Stomach (tissue), 8 donors: ENCODE measurements at regions not wholly inside any gene's neighbourhood (a gene's known extent, or its start where the extent isn't known, plus 50 kb on each side); places are given as distances from the start of the nearest gene placed in this dataset.

ENCODE experiments used
- DNase-seq, 2 donors: peaks; one replicate each; pipeline versions ENCODE4 v3.0.0 to v3.0.0-alpha.2; 2013 to 2019
- H3K27ac ChIP-seq, 5 donors: fragments of 200-600 bp in 4 of 5; sonication (generic) in 4 of 5; one replicate each; pipeline ENCODE4 v1.5.1; 2013 to 2019; ENCODE audit warnings: mild to moderate bottlenecking in 1 of 5, moderate library complexity in 1 of 5
- H3K27me3 ChIP-seq, 3 donors: fragments of 200-600 bp; sonication (generic); one replicate each; pipeline ENCODE4 v1.5.1; 2017 to 2019; ENCODE audit warnings: mixed run types in 1 of 3
- H3K36me3 ChIP-seq, 4 donors: fragments of 200-600 bp; sonication (generic); 1 replicate in 3 of 4; 2 replicates in 1 of 4; pipeline ENCODE4 v1.5.1; 2016 to 2019
- H3K4me1 ChIP-seq, 4 donors: fragments of 200-600 bp; sonication (generic); one replicate each; pipeline ENCODE4 v1.5.1; 2016 to 2019
- H3K4me3 ChIP-seq, 4 donors: fragments of 200-600 bp; sonication (generic) in 3 of 4; one replicate each; pipeline ENCODE4 v1.5.1; 2016 to 2019; ENCODE audit warnings: mild to moderate bottlenecking in 1 of 4
- H3K9me3 ChIP-seq, 4 donors: fragments of 200-600 bp; sonication (generic); one replicate each; pipeline ENCODE4 v1.5.1; 2016 to 2019
- CTCF ChIP-seq, 7 experiments: fragments of 450-650 bp in 4 of 7; fragments of 200-600 bp in 3 of 7; sonication (generic) in 3 of 7; IDR thresholded peaks; one replicate each; pipeline ENCODE4 v1.5.1; 2016 to 2019; ENCODE audit warnings: antibody characterized with exemption in 7 of 7, control low read depth in 2 of 7, mild to moderate bottlenecking in 1 of 7
- EP300 ChIP-seq: sonication (generic); formaldehyde crosslinking; IDR thresholded peaks from one replicate; pipeline ENCODE4 v1.6.1; 2017; ENCODE audit warnings: antibody characterized with exemption
- POLR2A ChIP-seq, 4 donors: fragments of 450-650 bp; IDR thresholded peaks; one replicate each; pipeline ENCODE4 v1.6.1; 2016; ENCODE audit warnings: antibody characterized with exemption in 4 of 4, control low read depth in 2 of 4, mild to moderate bottlenecking in 1 of 4, moderate library complexity in 1 of 4
- POLR2AphosphoS5 ChIP-seq, 3 donors: sonication (generic); formaldehyde crosslinking; IDR thresholded peaks; one replicate each; pipeline ENCODE4 v1.6.1; 2016; ENCODE audit warnings: antibody characterized with exemption in 3 of 3
- WGBS, 5 donors: extraction: QIAGEN DNeasy Blood & Tissue Kit in 3 of 5; methylation state at CpG; one replicate each; pipeline versions ENCODE4 v1.1.5 to v1.1.7; 2013 to 2018; 5-methylcytosine and 5-hydroxymethylcytosine counted together
- intact Hi-C: fragments of 100-400 bp; cut with DNase I; formaldehyde crosslinking; loops from one replicate; pipeline ENCODE4 v1.15.1; 2023; ENCODE audit warnings: low total_unique reads
- donor health status: healthy with polysubstance abuse.
- donor health status: Bipolar disorder and iron deficiency.
- donor health status: healthy.

GRCh38 chr3:168157099-168157700 lies 61.5 kb upstream of the GOLIM4 start:
- DNase-seq: no peak
- H3K27me3 ChIP-seq: no peaks in the 10 kb centered on the region
- peaks cover 0 to 10% (median 9%) of the 10 kb centered on the region in 4 donors for H3K9me3 ChIP-seq
- no peak overlapping the region for H3K27ac ChIP-seq
- H3K4me3 ChIP-seq: no peak overlapping the region
- TF ChIP-seq POLR2AphosphoS5 (IDR thresholded peaks at IDR 0.05) (no peak), POLR2A (IDR thresholded peaks at IDR 0.05) (no peak), EP300 (no peak), CTCF (IDR thresholded peaks at IDR 0.05) (no peak)
- H3K36me3 ChIP-seq: no peaks in the 10 kb centered on the region
- peaks cover 0 to 10% (median 0%) of the 10 kb centered on the region in 4 donors for H3K4me1 ChIP-seq
- intact Hi-C loops: loop anchor here (10.0 kb wide), 1 partner anchor 52 kb away; no protein-coding TSS in a partner anchor
- 64 to 87% (median 70%) methylated on average over 2 of the region's 2 CpGs for WGBS, 5 donors

GRCh38 chr3:168156479-168156878 lies 60.8 kb upstream of the GOLIM4 start:
- 69 to 76% (median 71%) methylated on average over 6 of the region's 6 CpGs for WGBS, 5 donors
- peaks cover 0 to 17% (median 15%) of the 10 kb centered on the region in 4 donors for H3K9me3 ChIP-seq
- no peaks in the 10 kb centered on the region for H3K27me3 ChIP-seq
- TF ChIP-seq POLR2A (IDR thresholded peaks at IDR 0.05) (no peak), EP300 (no peak), CTCF (IDR thresholded peaks at IDR 0.05) (no peak), POLR2AphosphoS5 (IDR thresholded peaks at IDR 0.05) (no peak)
- no peak overlapping the region for H3K27ac ChIP-seq
- no peak overlapping the region for H3K4me3 ChIP-seq
- peak in 1 of 2 donors; percentile 20 for DNase-seq
- H3K4me1 ChIP-seq: peaks cover 0 to 5% (median 0%) of the 10 kb centered on the region in 4 donors
- intact Hi-C loops: loop anchor here (10.0 kb wide), 1 partner anchor 52 kb away; no protein-coding TSS in a partner anchor
- H3K36me3 ChIP-seq: no peaks in the 10 kb centered on the region

GRCh38 chr3:168155303-168155702 lies 59.6 kb upstream of the GOLIM4 start:
- Histone ChIP-seq H3K4me3 (no peak overlapping the region), H3K4me1 (no peaks in the 10 kb centered on the region), H3K27me3 (no peaks in the 10 kb centered on the region), H3K9me3 (peaks cover 0 to 18% (median 16%) of the 10 kb centered on the region in 4 donors), H3K36me3 (no peaks in the 10 kb centered on the region), H3K27ac (no peak overlapping the region)
- no peak for TF ChIP-seq POLR2AphosphoS5 (IDR thresholded peaks at IDR 0.05)
- no peak for TF ChIP-seq EP300
- no peak for TF ChIP-seq POLR2A (IDR thresholded peaks at IDR 0.05)
- TF ChIP-seq CTCF (IDR thresholded peaks at IDR 0.05): no peak
- intact Hi-C loops: loop anchor here (10.0 kb wide), 1 partner anchor 51 kb away; no protein-coding TSS in a partner anchor
- no peak for DNase-seq

- DNase-seq: no peak
- H3K27me3 ChIP-seq: no peaks in the 10 kb centered on the region
- no peak overlapping the region for H3K4me3 ChIP-seq
- no peak for TF ChIP-seq EP300
- no peaks in the 10 kb centered on the region for H3K4me1 ChIP-seq
- 69 to 81% (median 75%) methylated on average over 2 of the region's 2 CpGs for WGBS, 5 donors
- H3K9me3 ChIP-seq: peaks cover 0 to 18% (median 16%) of the 10 kb centered on the region in 4 donors
- intact Hi-C loops: loop anchor here (10.0 kb wide), 1 partner anchor 49 kb away; no protein-coding TSS in a partner anchor
- H3K36me3 ChIP-seq: no peaks in the 10 kb centered on the region
- no peak overlapping the region for H3K27ac ChIP-seq
Observed at GRCh38 chr3:168154089-168154488, 58.4 kb upstream of the GOLIM4 start.

- 91 to 100% (median 97%) methylated on average over 1 of the region's 1 CpG for WGBS, 5 donors
- intact Hi-C loops: loop anchor here (10.0 kb wide), 1 partner anchor 47 kb away; no protein-coding TSS in a partner anchor
- Histone ChIP-seq H3K4me1 (no peaks in the 10 kb centered on the region), H3K36me3 (no peaks in the 10 kb centered on the region), H3K4me3 (no peak overlapping the region), H3K27me3 (no peaks in the 10 kb centered on the region), H3K27ac (no peak overlapping the region), H3K9me3 (peaks cover 0 to 18% (median 16%) of the 10 kb centered on the region in 4 donors)
- no peak for TF ChIP-seq POLR2AphosphoS5 (IDR thresholded peaks at IDR 0.05)
- no peak for TF ChIP-seq CTCF (IDR thresholded peaks at IDR 0.05)
- TF ChIP-seq POLR2A (IDR thresholded peaks at IDR 0.05): no peak
- no peak for TF ChIP-seq EP300
- no peak for DNase-seq
Observed at GRCh38 chr3:168152149-168152548, 56.4 kb upstream of the GOLIM4 start.
